GM18508 (cell line): ENCODE measurements at regions not wholly inside any gene's neighbourhood (a gene's known extent, or its start where the extent isn't known, plus 50 kb on each side); places are given as distances from the start of the nearest gene placed in this dataset.

Experiments used
- ATAC-seq: cut with Tn5 transposase; IDR thresholded peaks from one replicate; pipeline ENCODE4 v1.9.1; 2021; ENCODE audit warnings: moderate number of reproducible peaks; ENCODE audit not compliant: insufficient read depth, unreplicated experiment

- ATAC-seq = no peak
Observed at GRCh38 chr11:28863422-28863821, 755.2 kb downstream of the METTL15 start.

GRCh38 chr11:28860893-28861292 is 752.7 kb downstream of the METTL15 start:
- no peak for ATAC-seq

- no peak for ATAC-seq
Observed at GRCh38 chr11:28858076-28858475, 749.9 kb downstream of the METTL15 start.

GRCh38 chr11:28849053-28849452 is 740.9 kb downstream of the METTL15 start:
- no peak for ATAC-seq

GRCh38 chr11:28842716-28843115 is 734.5 kb downstream of the METTL15 start:
- ATAC-seq = no peak

GRCh38 chr11:28838741-28839140 is 730.6 kb downstream of the METTL15 start:
- ATAC-seq = no peak

- no peak for ATAC-seq
Observed at GRCh38 chr11:28837599-28837998, 729.4 kb downstream of the METTL15 start.

- ATAC-seq = no peak
Observed at GRCh38 chr11:28836285-28837081, 728.3 kb downstream of the METTL15 start.

- no peak for ATAC-seq
Observed at GRCh38 chr11:28835790-28836189, 727.6 kb downstream of the METTL15 start.

- ATAC-seq = no peak
Observed at GRCh38 chr11:28835317-28835716, 727.1 kb downstream of the METTL15 start.

- no peak for ATAC-seq
Observed at GRCh38 chr11:28834877-28835276, 726.7 kb downstream of the METTL15 start.

GRCh38 chr11:28833670-28834069 is 725.5 kb downstream of the METTL15 start:
- no peak for ATAC-seq

- no peak for ATAC-seq
Observed at GRCh38 chr11:28833169-28833568, 725.0 kb downstream of the METTL15 start.

GRCh38 chr11:28826807-28827206 is 718.6 kb downstream of the METTL15 start:
- no peak for ATAC-seq

- ATAC-seq = no peak
Observed at GRCh38 chr11:28822576-28822975, 714.4 kb downstream of the METTL15 start.

- ATAC-seq = no peak
Observed at GRCh38 chr11:28820296-28820989, 712.3 kb downstream of the METTL15 start.

GRCh38 chr11:28819741-28820140 is 711.6 kb downstream of the METTL15 start:
- ATAC-seq = no peak

GRCh38 chr11:28815110-28815509 is 706.9 kb downstream of the METTL15 start:
- no peak for ATAC-seq

- no peak for ATAC-seq
Observed at GRCh38 chr11:28808771-28809170, 700.6 kb downstream of the METTL15 start.

- no peak for ATAC-seq
Observed at GRCh38 chr11:28799316-28799715, 691.1 kb downstream of the METTL15 start.

GRCh38 chr11:28798286-28798685 is 690.1 kb downstream of the METTL15 start:
- ATAC-seq = no peak

GRCh38 chr11:28797536-28797935 is 689.3 kb downstream of the METTL15 start:
- no peak for ATAC-seq
